GM18858 (cell line): ENCODE measurements at regions not wholly inside any gene's neighbourhood (a gene's known extent, or its start where the extent isn't known, plus 50 kb on each side); places are given as distances from the start of the nearest gene placed in this dataset.

Source experiments
- ATAC-seq: cut with Tn5 transposase; IDR thresholded peaks from one replicate; pipeline ENCODE4 v1.9.1; 2021; ENCODE audit not compliant: unreplicated experiment

GRCh38 chr7:16172366-16172765 is 249.0 kb downstream of the CRPPA start:
- no peak for ATAC-seq

- no peak for ATAC-seq
These were observed 249.4 kb downstream of the CRPPA start for GRCh38 chr7:16171928-16172327.

- no peak for ATAC-seq
These were observed 250.7 kb downstream of the CRPPA start for GRCh38 chr7:16170671-16171070.

GRCh38 chr7:16169537-16169936 is 251.8 kb downstream of the CRPPA start:
- no peak for ATAC-seq

GRCh38 chr7:16167526-16167925 is 253.8 kb downstream of the CRPPA start:
- no peak for ATAC-seq

GRCh38 chr7:16144361-16144760 is 277.0 kb downstream of the CRPPA start:
- ATAC-seq, result no peak

GRCh38 chr7:16137944-16138343 is 283.4 kb downstream of the CRPPA start:
- no peak for ATAC-seq

GRCh38 chr7:16136896-16137295 is 284.4 kb downstream of the CRPPA start:
- no peak for ATAC-seq

GRCh38 chr7:16135658-16136057 is 285.7 kb downstream of the CRPPA start:
- ATAC-seq, result no peak

GRCh38 chr7:16130111-16131110 is 290.9 kb downstream of the CRPPA start:
- ATAC-seq, result no peak

- no peak for ATAC-seq
These were observed 291.8 kb downstream of the CRPPA start for GRCh38 chr7:16129431-16130110.

GRCh38 chr7:16123117-16123770 is 298.1 kb downstream of the CRPPA start:
- no peak for ATAC-seq

GRCh38 chr7:16121876-16122390 is 299.4 kb downstream of the CRPPA start:
- no peak for ATAC-seq

GRCh38 chr7:16115374-16115773 is 306.0 kb downstream of the CRPPA start:
- no peak for ATAC-seq

- no peak for ATAC-seq
These were observed 306.7 kb downstream of the CRPPA start for GRCh38 chr7:16114633-16115032.

- ATAC-seq, result no peak
These were observed 307.3 kb downstream of the CRPPA start for GRCh38 chr7:16114071-16114470.

- ATAC-seq, result no peak
These were observed 308.3 kb downstream of the CRPPA start for GRCh38 chr7:16113058-16113457.

- no peak for ATAC-seq
These were observed 314.5 kb downstream of the CRPPA start for GRCh38 chr7:16106869-16107268.

GRCh38 chr7:16106300-16106699 is 315.0 kb downstream of the CRPPA start:
- no peak for ATAC-seq

GRCh38 chr7:16099302-16099849 is 322.0 kb downstream of the CRPPA start:
- ATAC-seq, result no peak

- no peak for ATAC-seq
These were observed 322.7 kb downstream of the CRPPA start for GRCh38 chr7:16098585-16099179.
